Mesenchymal stem cell (in vitro differentiated cells and primary cell): ENCODE measurements at regions not wholly inside any gene's neighbourhood (a gene's known extent, or its start where the extent isn't known, plus 50 kb on each side); places are given as distances from the start of the nearest gene placed in this dataset.

ENCODE experiments used
- DNase-seq: peaks from one replicate; pipeline ENCODE4 v3.0.0-alpha.2; 2013
- H2AFZ ChIP-seq: one replicate; pipeline ENCODE4 v1.6.1; 2013; ENCODE audit warnings: low read depth, mild to moderate bottlenecking, control low read depth, inconsistent platforms, low read length, moderate library complexity
- H2AK5ac ChIP-seq: 2 replicates; pipeline ENCODE4 v1.6.1; 2013; ENCODE audit warnings: low read length, moderate library complexity, mild to moderate bottlenecking, inconsistent platforms; ENCODE audit not compliant: severe bottlenecking
- H2BK120ac ChIP-seq: one replicate; pipeline ENCODE4 v1.6.1; 2013; ENCODE audit warnings: low read depth, mild to moderate bottlenecking, inconsistent platforms, low read length, moderate library complexity
- H2BK12ac ChIP-seq, 2 experiments: one replicate each; pipeline ENCODE4 v1.6.1; 2013; ENCODE audit warnings: inconsistent platforms in 2 of 2, low read length in 2 of 2, mild to moderate bottlenecking in 2 of 2, moderate library complexity in 2 of 2, control low read depth in 1 of 2
- H2BK15ac ChIP-seq: one replicate; pipeline ENCODE4 v1.6.1; 2013; ENCODE audit warnings: mild to moderate bottlenecking, low read depth, inconsistent platforms; ENCODE audit not compliant: poor library complexity, severe bottlenecking
- H2BK5ac ChIP-seq: 2 replicates; pipeline ENCODE4 v1.6.1; 2013; ENCODE audit warnings: low read depth, mild to moderate bottlenecking, low read length, control low read depth, inconsistent platforms; ENCODE audit not compliant: poor library complexity, severe bottlenecking
- H3K14ac ChIP-seq, 2 experiments: one replicate each; pipeline ENCODE4 v1.6.1; 2013; ENCODE audit warnings: inconsistent platforms in 2 of 2, low read length in 2 of 2, control low read depth in 1 of 2, mild to moderate bottlenecking in 1 of 2, moderate library complexity in 1 of 2
- H3K18ac ChIP-seq, 2 experiments: one replicate each; pipeline ENCODE4 v1.6.1; 2013; ENCODE audit warnings: inconsistent platforms in 2 of 2, low read length in 2 of 2, control low read depth in 1 of 2, low read depth in 1 of 2, mild to moderate bottlenecking in 1 of 2
- H3K23ac ChIP-seq, 2 experiments: one replicate each; pipeline ENCODE4 v1.6.1; 2013; ENCODE audit warnings: inconsistent platforms in 2 of 2, low read length in 2 of 2, mild to moderate bottlenecking in 2 of 2, moderate library complexity in 2 of 2, control low read depth in 1 of 2
- H3K27ac ChIP-seq: 2 replicates; pipeline ENCODE4 v1.5.1; 2013; ENCODE audit warnings: mild to moderate bottlenecking, moderate library complexity, low read length, control low read depth, inconsistent platforms; ENCODE audit not compliant: poor library complexity, severe bottlenecking
- H3K27me3 ChIP-seq, 2 experiments: 2 replicates each; pipeline versions ENCODE4 v1.6.1 to v1.7.0; 2013; ENCODE audit warnings: low read length in 2 of 2, mild to moderate bottlenecking in 2 of 2, moderate library complexity in 2 of 2, control low read depth in 1 of 2, inconsistent platforms in 1 of 2; ENCODE audit not compliant: control insufficient read depth in 1 of 2, insufficient read depth in 1 of 2
- H3K36me3 ChIP-seq, 2 experiments: 2 replicates each; pipeline versions ENCODE4 v1.6.1 to v1.7.0; 2013; ENCODE audit warnings: low read length in 2 of 2, control low read depth in 1 of 2, inconsistent platforms in 1 of 2, low read depth in 1 of 2, mild to moderate bottlenecking in 1 of 2; ENCODE audit not compliant: insufficient read depth in 2 of 2, control insufficient read depth in 1 of 2
- H3K4ac ChIP-seq, 2 experiments: one replicate each; pipeline ENCODE4 v1.6.1; 2013; ENCODE audit warnings: inconsistent platforms in 2 of 2, low read length in 2 of 2, mild to moderate bottlenecking in 2 of 2, moderate library complexity in 2 of 2, control low read depth in 1 of 2, low read depth in 1 of 2
- H3K4me1 ChIP-seq: 2 replicates; pipeline ENCODE4 v1.6.1; 2013; ENCODE audit warnings: low read depth, low read length, control low read depth; ENCODE audit not compliant: control insufficient read depth, insufficient read depth
- H3K4me2 ChIP-seq: 2 replicates; pipeline ENCODE4 v1.6.1; 2013; ENCODE audit warnings: low read length, mild to moderate bottlenecking, inconsistent platforms; ENCODE audit not compliant: poor library complexity, severe bottlenecking
- H3K4me3 ChIP-seq, 2 experiments: 2 replicates each; pipeline versions ENCODE4 v1.5.1 to v1.7.0; 2013; ENCODE audit warnings: low read length in 2 of 2, mild to moderate bottlenecking in 2 of 2, control low read depth in 1 of 2, low read depth in 1 of 2; ENCODE audit not compliant: insufficient read depth in 1 of 2
- H3K79me1 ChIP-seq: replicated peaks from 2 replicates; pipeline ENCODE4 v1.6.1; 2013; ENCODE audit warnings: mild to moderate bottlenecking, control low read depth, low read length, inconsistent platforms; ENCODE audit not compliant: poor library complexity, severe bottlenecking
- H3K9ac ChIP-seq: 2 replicates; pipeline ENCODE4 v1.7.0; 2013; ENCODE audit warnings: mild to moderate bottlenecking, low read length, moderate library complexity
- H3K9me3 ChIP-seq: 2 replicates; pipeline ENCODE4 v1.7.0; 2013; ENCODE audit warnings: mild to moderate bottlenecking, low read length; ENCODE audit not compliant: control insufficient read depth
- H4K8ac ChIP-seq: one replicate; pipeline ENCODE4 v1.6.1; 2013; ENCODE audit warnings: inconsistent platforms, mild to moderate bottlenecking, low read length, moderate library complexity
- H4K91ac ChIP-seq: one replicate; pipeline ENCODE4 v1.6.1; 2013; ENCODE audit warnings: mild to moderate bottlenecking, low read length, inconsistent platforms
- WGBS: methylation state at CpG from one replicate; pipeline ENCODE4 v1.1.7; 2013; ENCODE audit warnings: mixed read lengths; 5-methylcytosine and 5-hydroxymethylcytosine counted together

GRCh38 chr5:75931175-75931574 lies 152.0 kb upstream of the SV2C start:
- Histone ChIP-seq H3K23ac (no peak overlapping the region), H3K4me1 (no peaks in the 10 kb centered on the region), H3K4me2 (no peak overlapping the region), H3K27me3 (peaks cover 0 to 21% of the 10 kb centered on the region in 2 experiments), H2BK15ac (no peak overlapping the region), H2AFZ (no peak overlapping the region), H4K8ac (no peak overlapping the region), H3K27ac (no peak overlapping the region), H3K9me3 (no peaks in the 10 kb centered on the region), H3K9ac (no peak overlapping the region), H3K4me3 (no peak overlapping the region), H4K91ac (no peak overlapping the region), H3K4ac (no peak overlapping the region), H3K36me3 (no peaks in the 10 kb centered on the region), H2BK5ac (no peak overlapping the region), H2BK12ac (no peak overlapping the region), H3K79me1 (no peaks in the 10 kb centered on the region), H3K14ac (no peak overlapping the region), H2BK120ac (no peak overlapping the region), H3K18ac (no peak overlapping the region), H2AK5ac (no peak overlapping the region)
- DNase-seq = no peak
- WGBS = 71% methylated on average over 2 of the region's 2 CpGs

DNA sequence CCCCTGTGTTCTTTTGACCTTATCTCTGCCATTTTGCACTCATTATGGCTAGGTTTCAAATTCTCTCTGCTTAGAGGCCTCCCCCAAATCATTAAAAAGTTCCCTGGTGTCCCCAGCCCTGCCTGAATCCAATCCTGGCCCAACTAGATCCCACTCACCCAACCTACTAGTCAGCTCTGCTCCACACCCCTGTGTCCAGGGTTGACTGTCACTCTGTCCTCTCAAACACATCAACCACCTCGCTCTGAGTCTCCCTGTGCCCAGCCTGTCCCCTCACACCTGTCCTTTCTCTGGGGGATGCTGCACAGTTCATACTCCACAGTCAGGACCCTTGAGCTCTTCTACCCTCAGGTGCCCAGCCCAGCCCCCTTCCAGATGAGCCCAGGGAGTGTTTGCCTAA lies 154.2 kb upstream of the SV2C start:
- Histone ChIP-seq H3K4ac (no peak overlapping the region), H3K4me1 (no peaks in the 10 kb centered on the region), H3K23ac (no peak overlapping the region), H3K36me3 (no peaks in the 10 kb centered on the region), H2BK5ac (no peak overlapping the region), H2BK15ac (no peak overlapping the region), H3K4me2 (no peak overlapping the region), H3K14ac (no peak overlapping the region), H3K4me3 (no peak overlapping the region), H2BK12ac (no peak overlapping the region), H3K79me1 (no peaks in the 10 kb centered on the region), H3K27me3 (peaks cover 0 to 21% of the 10 kb centered on the region in 2 experiments), H2AK5ac (no peak overlapping the region), H3K18ac (no peak overlapping the region), H4K8ac (no peak overlapping the region), H3K9ac (no peak overlapping the region), H2AFZ (no peak overlapping the region), H3K9me3 (no peaks in the 10 kb centered on the region), H4K91ac (no peak overlapping the region), H2BK120ac (no peak overlapping the region), H3K27ac (no peak overlapping the region)
- no peak for DNase-seq
- WGBS = 24% methylated on average over 1 of the region's 1 CpG

GRCh38 chr5:75922480-75922879 lies 160.7 kb upstream of the SV2C start:
- no peak overlapping the region for H3K18ac ChIP-seq
- H3K4me1 ChIP-seq = no peaks in the 10 kb centered on the region
- H3K23ac ChIP-seq = no peak overlapping the region
- no peaks in the 10 kb centered on the region for H3K79me1 ChIP-seq
- H2BK5ac ChIP-seq = no peak overlapping the region
- no peak overlapping the region for H2AFZ ChIP-seq
- no peak overlapping the region for H4K8ac ChIP-seq
- no peak overlapping the region for H3K4me2 ChIP-seq
- peaks cover 0 to 14% of the 10 kb centered on the region in 2 experiments for H3K27me3 ChIP-seq
- no peak overlapping the region for H2BK15ac ChIP-seq
- DNase-seq = no peak
- H3K36me3 ChIP-seq = no peaks in the 10 kb centered on the region
- no peak overlapping the region for H3K4me3 ChIP-seq
- H3K27ac ChIP-seq = no peak overlapping the region
- no peak overlapping the region for H2BK12ac ChIP-seq
- no peak overlapping the region for H3K4ac ChIP-seq
- no peak overlapping the region for H2AK5ac ChIP-seq
- no peak overlapping the region for H2BK120ac ChIP-seq
- H4K91ac ChIP-seq = no peak overlapping the region
- no peak overlapping the region for H3K9ac ChIP-seq
- H3K9me3 ChIP-seq = no peaks in the 10 kb centered on the region
- H3K14ac ChIP-seq = no peak overlapping the region

DNA sequence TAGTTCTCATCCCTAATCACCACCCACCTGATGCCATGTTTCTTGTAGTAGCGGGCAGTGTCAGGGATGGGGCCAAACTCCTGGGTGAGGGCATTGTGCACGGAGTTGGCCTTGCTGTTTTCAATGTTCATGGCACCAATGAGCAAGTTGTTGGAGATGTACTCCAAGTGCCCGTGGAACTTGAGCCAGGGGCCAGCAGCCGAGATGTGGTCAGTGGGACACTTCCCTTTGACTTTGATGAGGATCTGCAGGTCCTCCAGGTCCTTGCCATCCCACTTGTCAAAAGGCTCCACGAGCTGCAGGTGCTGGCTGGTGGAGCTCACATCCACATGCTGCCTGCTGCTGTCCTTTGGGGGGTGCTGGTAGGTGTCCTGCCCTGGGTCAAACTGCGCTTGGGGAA lies 162.2 kb upstream of the SV2C start:
- no peak overlapping the region for H2BK12ac ChIP-seq
- 64% methylated on average over 6 of the region's 6 CpGs for WGBS
- H3K18ac ChIP-seq = no peak overlapping the region

More for the DNA sequence above, 162.2 kb upstream of the SV2C start:
- Histone ChIP-seq H2AK5ac (no peak overlapping the region), H3K14ac (no peak overlapping the region), H3K9me3 (no peaks in the 10 kb centered on the region), H3K9ac (no peak overlapping the region), H2AFZ (no peak overlapping the region), H3K79me1 (no peaks in the 10 kb centered on the region), H3K4ac (no peak overlapping the region), H3K4me1 (no peaks in the 10 kb centered on the region), H4K8ac (no peak overlapping the region), H3K27ac (no peak overlapping the region), H3K23ac (no peak overlapping the region), H2BK5ac (no peak overlapping the region), H3K4me3 (no peak overlapping the region), H3K27me3 (peaks cover 0 to 21% of the 10 kb centered on the region in 2 experiments), H4K91ac (no peak overlapping the region), H2BK120ac (no peak overlapping the region), H2BK15ac (no peak overlapping the region), H3K4me2 (no peak overlapping the region), H3K36me3 (no peaks in the 10 kb centered on the region)
- no peak for DNase-seq
